ENCODE measurements at regions not wholly inside any gene's neighbourhood (a gene's known extent, or its start where the extent isn't known, plus 50 kb on each side); places are given as distances from the start of the nearest gene placed in this dataset.

- TF ChIP-seq POLR2A (IDR thresholded peaks at IDR 0.05) (no peak), CTCF (IDR thresholded peaks at IDR 0.05) (no peak), POLR2AphosphoS5 (IDR thresholded peaks at IDR 0.05) (no peak), EP300 (IDR thresholded peaks at IDR 0.05) (no peak)
These were observed 127.2 kb downstream of the UTP18 start for GRCh38 chr17:51387582-51387981.
